Activated naive CD8-positive, alpha-beta T cell treated with anti-CD3 and anti-CD28 coated beads, Interleukin-2, amount 50 U/mL, for 16 hours (primary cell): ENCODE measurements at regions not wholly inside any gene's neighbourhood (a gene's known extent, or its start where the extent isn't known, plus 50 kb on each side); places are given as distances from the start of the nearest gene placed in this dataset.
A peak's percentile ranks its signal among the peaks of the same experiment; 100 is the strongest.

Experiments used
- DNase-seq: peaks from one replicate; pipeline ENCODE4 v3.0.0-alpha.2; 2020; ENCODE audit warnings: low read depth, low spot score

GRCh38 chr21:36628106-36628505 lies 70.8 kb upstream of the SIM2 start:
- DNase-seq, result no peak

- DNase-seq, result no peak
Measured at GRCh38 chr21:36628761-36629460, 70.0 kb upstream of the SIM2 start.

- peak; percentile 47 for DNase-seq
Measured at GRCh38 chr21:36630485-36631206, 68.3 kb upstream of the SIM2 start.

GRCh38 chr21:36636016-36636415 lies 62.9 kb upstream of the SIM2 start:
- no peak for DNase-seq

- no peak for DNase-seq
Measured at GRCh38 chr21:36636439-36636838, 62.5 kb upstream of the SIM2 start.

- DNase-seq, result no peak
Measured at GRCh38 chr21:36639769-36640168, 59.1 kb upstream of the SIM2 start.

GRCh38 chr21:36640174-36640720 lies 58.7 kb upstream of the SIM2 start:
- no peak for DNase-seq

GRCh38 chr21:36640721-36641244 lies 58.1 kb upstream of the SIM2 start:
- DNase-seq, result no peak

- no peak for DNase-seq
Measured at GRCh38 chr21:36641346-36641745, 57.6 kb upstream of the SIM2 start.

- no peak for DNase-seq
Measured at GRCh38 chr21:36641886-36642285, 57.0 kb upstream of the SIM2 start.

- DNase-seq, result no peak
Measured at GRCh38 chr21:36642777-36643176, 56.1 kb upstream of the SIM2 start.

- no peak for DNase-seq
Measured at GRCh38 chr21:36643374-36644250, 55.3 kb upstream of the SIM2 start.

GRCh38 chr21:36646011-36646410 lies 52.9 kb upstream of the SIM2 start:
- no peak for DNase-seq

- no peak for DNase-seq
Measured at GRCh38 chr21:36646645-36647044, 52.3 kb upstream of the SIM2 start.

- no peak for DNase-seq
Measured at GRCh38 chr21:36647279-36648093, 51.4 kb upstream of the SIM2 start.
